IPS DF 6.9 (cell line): ENCODE measurements at regions not wholly inside any gene's neighbourhood (a gene's known extent, or its start where the extent isn't known, plus 50 kb on each side); places are given as distances from the start of the nearest gene placed in this dataset.
"Not testable (repeated sequence)": the region's sequence is repeated elsewhere in the genome, so short reads cannot be mapped to it uniquely, and the experiment has no call there.

ENCODE experiments used
- DNase-seq: peaks from one replicate; pipeline ENCODE4 v3.0.0-alpha.2; 2013; ENCODE audit warnings: low read depth, low spot score
- H3K27ac ChIP-seq: one replicate; pipeline ENCODE4 v1.5.1; 2013; ENCODE audit warnings: low read length, control low read depth
- H3K27me3 ChIP-seq: 2 replicates; pipeline ENCODE4 v1.6.1; 2013; ENCODE audit warnings: mild to moderate bottlenecking, low read length; ENCODE audit not compliant: control insufficient read depth, insufficient read depth
- H3K36me3 ChIP-seq: 2 replicates; pipeline ENCODE4 v1.6.1; 2013; ENCODE audit warnings: low read length; ENCODE audit not compliant: control insufficient read depth, insufficient read depth
- H3K4me1 ChIP-seq: 2 replicates; pipeline ENCODE4 v1.6.1; 2013; ENCODE audit warnings: low read length; ENCODE audit not compliant: control insufficient read depth, insufficient read depth
- H3K4me3 ChIP-seq: 2 replicates; pipeline ENCODE4 v1.5.1; 2013; ENCODE audit warnings: mild to moderate bottlenecking, low read length
- H3K9me3 ChIP-seq: 2 replicates; pipeline ENCODE4 v1.6.1; 2013; ENCODE audit warnings: low read length, inconsistent platforms; ENCODE audit not compliant: control insufficient read depth, insufficient read depth
- WGBS: extraction: QIAGEN DNeasy Blood & Tissue Kit; methylation state at CpG from one replicate; pipeline ENCODE4 v1.1.7; 2013; ENCODE audit warnings: mixed read lengths, missing lambda C conversion rate; ENCODE audit not compliant: insufficient read length, insufficient coverage; 5-methylcytosine and 5-hydroxymethylcytosine counted together

DNA sequence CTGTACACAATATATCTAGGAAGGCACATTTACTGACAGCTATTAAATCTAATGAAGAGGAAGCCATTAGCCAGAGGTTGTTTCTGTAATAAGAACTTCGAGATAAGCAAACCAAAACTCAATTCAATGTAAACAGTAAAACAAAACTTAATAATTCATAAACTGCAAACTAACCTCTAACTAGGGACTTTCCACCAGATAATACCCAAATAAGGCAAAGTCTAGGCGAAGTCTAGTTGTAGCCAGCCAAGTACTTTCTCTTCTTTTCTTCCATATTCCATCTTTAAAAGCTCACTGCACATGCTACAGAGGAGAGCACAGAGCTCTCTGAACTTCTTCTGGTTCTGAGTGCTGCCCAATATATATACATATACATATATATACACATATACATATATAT, 229.9 kb upstream of the ANO5 start:
- no peak for DNase-seq
- no peak overlapping the region for H3K4me3 ChIP-seq
- H3K4me1 ChIP-seq = no peaks in the 10 kb centered on the region
- H3K27me3 ChIP-seq = no peaks in the 10 kb centered on the region
- H3K36me3 ChIP-seq = no peaks in the 10 kb centered on the region
- no peak overlapping the region for H3K27ac ChIP-seq
- no CpG with 5 or more reads among the region's 2 CpGs for WGBS
- H3K9me3 ChIP-seq = no peaks in the 10 kb centered on the region

DNA sequence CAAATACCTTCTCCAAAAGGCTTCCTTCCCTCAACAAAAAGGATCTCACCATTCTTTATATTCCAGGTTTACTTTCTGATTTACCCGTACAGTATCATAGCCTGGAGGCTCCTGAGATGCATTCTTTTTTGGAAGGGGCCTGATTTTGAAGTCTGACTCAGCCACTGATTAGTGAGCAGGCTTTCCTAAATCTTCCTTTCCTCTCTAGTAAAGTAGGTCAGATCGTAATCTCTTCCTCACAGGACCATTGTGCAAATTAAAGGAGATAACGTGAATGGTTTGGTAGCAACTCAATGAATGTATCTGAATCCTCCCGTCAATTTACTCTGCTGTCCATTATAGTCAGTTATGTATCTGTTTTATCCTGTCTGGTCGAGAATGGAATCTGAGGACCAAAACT, 227.7 kb upstream of the ANO5 start:
- no peak overlapping the region for H3K4me3 ChIP-seq
- no peak for DNase-seq
- H3K9me3 ChIP-seq = no peaks in the 10 kb centered on the region
- no peaks in the 10 kb centered on the region for H3K4me1 ChIP-seq
- WGBS = no CpG with 5 or more reads among the region's 5 CpGs
- no peak overlapping the region for H3K27ac ChIP-seq
- H3K36me3 ChIP-seq = no peaks in the 10 kb centered on the region
- H3K27me3 ChIP-seq = no peaks in the 10 kb centered on the region

DNA sequence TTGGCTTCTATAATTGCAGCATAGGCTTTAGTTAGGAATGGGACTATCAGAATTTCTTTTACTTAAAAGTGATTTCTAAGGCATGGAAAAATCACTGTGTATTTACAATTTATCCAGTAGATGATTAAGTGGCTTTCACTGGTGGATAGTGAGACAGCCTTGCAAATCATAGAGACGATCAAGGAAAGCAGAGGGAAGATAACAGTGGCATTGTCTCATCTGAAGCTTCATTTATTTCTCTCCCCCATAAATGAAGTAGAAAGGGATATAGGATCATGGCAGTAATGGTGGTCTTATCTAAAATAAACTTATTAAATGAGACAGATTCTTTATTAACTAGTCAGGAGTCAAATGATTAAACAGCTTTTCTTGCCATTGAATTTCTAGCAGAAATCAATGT, 224.2 kb upstream of the ANO5 start:
- H3K27ac ChIP-seq = no peak overlapping the region
- no peak overlapping the region for H3K4me3 ChIP-seq
- WGBS = no CpG with 5 or more reads among the region's 1 CpG
- H3K4me1 ChIP-seq = no peaks in the 10 kb centered on the region
- no peaks in the 10 kb centered on the region for H3K27me3 ChIP-seq
- no peaks in the 10 kb centered on the region for H3K36me3 ChIP-seq
- no peak for DNase-seq
- H3K9me3 ChIP-seq = no peaks in the 10 kb centered on the region

DNA sequence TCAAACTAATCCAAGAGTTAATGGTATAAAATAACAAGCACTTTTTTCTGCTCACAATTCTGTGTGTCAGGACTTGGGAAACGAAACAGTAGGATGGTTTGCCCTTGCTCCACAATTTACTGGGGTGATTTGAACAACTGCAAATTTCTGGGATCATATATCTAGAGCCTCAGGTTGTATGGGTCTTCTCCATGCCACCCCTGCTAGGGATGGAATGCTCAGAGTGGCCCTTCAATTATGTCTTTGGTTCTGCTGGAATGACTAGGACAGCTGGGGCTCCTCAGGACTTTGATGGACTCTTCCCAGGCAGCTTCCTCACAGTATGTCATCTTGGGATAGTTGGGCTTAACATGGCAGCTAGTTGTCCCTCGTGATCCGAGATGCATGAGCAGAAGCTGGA, 223.0 kb upstream of the ANO5 start:
- no CpG with 5 or more reads among the region's 3 CpGs for WGBS
- Histone ChIP-seq H3K27ac (no peak overlapping the region), H3K27me3 (no peaks in the 10 kb centered on the region), H3K4me3 (no peak overlapping the region), H3K4me1 (no peaks in the 10 kb centered on the region), H3K9me3 (no peaks in the 10 kb centered on the region), H3K36me3 (no peaks in the 10 kb centered on the region)
- no peak for DNase-seq

DNA sequence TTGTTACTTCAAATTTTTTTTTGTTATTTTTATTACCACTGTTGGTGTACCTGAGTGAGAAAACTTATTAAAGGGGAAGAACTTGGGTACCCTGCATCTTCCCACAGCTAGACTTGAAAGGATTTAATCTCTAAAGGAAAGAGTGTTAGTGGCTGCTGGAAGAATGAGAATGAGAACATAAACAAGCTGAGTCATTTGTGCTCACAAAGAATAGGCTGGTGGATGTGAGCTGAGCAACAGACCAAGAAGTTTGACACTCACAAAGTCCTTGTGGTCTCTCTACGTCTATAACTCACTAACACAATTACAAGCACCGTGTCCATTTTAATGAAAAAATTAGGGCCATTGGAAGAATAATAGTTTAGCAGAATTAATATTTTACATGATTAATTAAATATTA, 217.6 kb upstream of the ANO5 start:
- Histone ChIP-seq H3K27ac (no peak overlapping the region), H3K4me1 (no peaks in the 10 kb centered on the region; the same call in 1 of the 2 replicates), H3K27me3 (no peaks in the 10 kb centered on the region), H3K9me3 (no peaks in the 10 kb centered on the region), H3K36me3 (no peaks in the 10 kb centered on the region), H3K4me3 (no peak overlapping the region)
- no CpG with 5 or more reads among the region's 2 CpGs for WGBS
- DNase-seq = no peak

DNA sequence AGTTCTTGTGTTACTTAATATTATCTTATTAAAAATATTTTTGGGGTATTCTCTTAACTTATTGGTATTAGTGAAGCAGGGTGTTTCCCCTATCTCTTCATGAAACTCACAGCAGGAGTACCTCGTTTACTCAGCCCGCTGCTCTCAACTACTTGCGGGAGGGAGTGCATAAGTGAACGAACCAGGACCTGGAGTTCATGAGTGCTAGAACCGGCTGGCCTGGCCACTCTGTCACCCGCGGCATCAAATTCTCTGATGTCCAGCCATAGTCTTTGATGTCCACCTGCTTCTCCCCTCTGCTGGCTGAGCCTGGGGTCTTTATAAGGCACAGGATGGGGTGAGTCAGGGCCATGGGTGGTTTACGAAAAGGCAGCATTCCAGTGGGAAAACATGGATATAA, 216.7 kb upstream of the ANO5 start:
- Histone ChIP-seq H3K27me3 (no peaks in the 10 kb centered on the region), H3K4me1 (no peaks in the 10 kb centered on the region; the same call in 1 of the 2 replicates), H3K4me3 (no peak overlapping the region), H3K27ac (no peak overlapping the region), H3K9me3 (no peaks in the 10 kb centered on the region), H3K36me3 (no peaks in the 10 kb centered on the region)
- DNase-seq = no peak
- no CpG with 5 or more reads among the region's 8 CpGs for whole genome bisulfite sequencing

DNA sequence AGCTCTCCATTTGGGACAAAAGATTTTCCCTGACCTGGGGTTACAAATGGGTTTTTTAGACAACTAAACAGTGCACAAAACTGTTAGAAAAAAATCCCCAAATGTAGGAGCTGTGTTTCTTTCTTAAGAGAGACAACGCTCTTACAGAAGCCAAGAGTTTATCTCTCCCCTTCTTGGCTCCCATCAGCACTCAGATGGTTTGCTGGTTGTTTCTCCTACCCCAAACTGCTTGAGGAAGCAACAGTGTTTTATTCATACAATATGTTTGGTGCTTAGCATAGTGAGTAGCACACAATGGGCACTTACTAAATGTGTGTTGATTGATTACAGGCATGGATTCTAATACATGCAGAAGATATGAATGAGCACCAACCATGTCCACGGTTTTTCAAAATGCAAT, 209.5 kb upstream of the ANO5 start:
- WGBS = no CpG with 5 or more reads among the region's 2 CpGs
- Histone ChIP-seq H3K4me1 (no peaks in the 10 kb centered on the region), H3K36me3 (no peaks in the 10 kb centered on the region), H3K27ac (no peak overlapping the region), H3K4me3 (no peak overlapping the region), H3K9me3 (no peaks in the 10 kb centered on the region), H3K27me3 (no peaks in the 10 kb centered on the region)
- DNase-seq = no peak

DNA sequence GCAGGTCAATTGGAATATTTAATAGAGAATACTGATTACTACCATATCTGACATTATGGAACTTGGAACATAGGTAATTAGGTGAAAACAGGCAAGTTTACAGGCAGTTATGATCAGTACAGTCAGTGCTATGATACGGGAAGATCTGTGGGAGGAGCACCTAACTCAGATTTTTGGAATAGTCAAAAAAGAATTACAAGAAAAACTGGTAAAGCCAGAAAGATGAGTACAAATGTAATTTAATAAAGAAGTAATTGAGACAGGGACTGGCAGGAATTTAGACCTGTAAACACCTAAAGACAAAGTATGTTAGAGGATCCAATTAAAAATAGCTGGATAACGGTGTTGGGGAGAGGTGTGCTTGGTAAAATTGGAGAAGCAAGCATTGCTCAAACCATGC, 206.5 kb upstream of the ANO5 start:
- Histone ChIP-seq H3K27me3 (no peaks in the 10 kb centered on the region), H3K4me3 (no peak overlapping the region), H3K9me3 (no peaks in the 10 kb centered on the region), H3K27ac (no peak overlapping the region), H3K4me1 (no peaks in the 10 kb centered on the region), H3K36me3 (no peaks in the 10 kb centered on the region)
- DNase-seq = no peak
- WGBS = no CpG with 5 or more reads among the region's 2 CpGs

DNA sequence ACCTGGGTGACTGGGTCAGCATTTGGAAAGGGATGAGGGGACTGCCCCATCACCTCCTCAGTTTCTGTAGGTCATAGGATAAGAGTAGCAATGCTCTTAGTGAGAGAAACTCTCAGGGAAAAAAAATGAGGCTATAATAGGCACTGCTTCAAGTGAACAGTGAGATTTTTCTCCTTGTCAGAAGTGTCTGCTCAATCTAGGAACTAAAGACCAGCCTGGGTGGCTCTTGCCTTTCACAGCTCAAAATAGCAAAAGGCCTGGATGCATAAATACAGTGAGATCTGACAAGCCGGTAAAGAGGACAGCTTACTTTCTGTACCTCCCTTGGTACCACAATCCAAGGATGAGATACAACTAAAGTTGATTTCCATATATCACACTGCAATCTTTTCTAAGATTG, 205.6 kb upstream of the ANO5 start:
- Histone ChIP-seq H3K27me3 (no peaks in the 10 kb centered on the region), H3K4me1 (no peaks in the 10 kb centered on the region), H3K27ac (no peak overlapping the region), H3K9me3 (no peaks in the 10 kb centered on the region), H3K36me3 (no peaks in the 10 kb centered on the region), H3K4me3 (no peak overlapping the region)
- WGBS = no CpG with 5 or more reads among the region's 1 CpG
- no peak for DNase-seq

DNA sequence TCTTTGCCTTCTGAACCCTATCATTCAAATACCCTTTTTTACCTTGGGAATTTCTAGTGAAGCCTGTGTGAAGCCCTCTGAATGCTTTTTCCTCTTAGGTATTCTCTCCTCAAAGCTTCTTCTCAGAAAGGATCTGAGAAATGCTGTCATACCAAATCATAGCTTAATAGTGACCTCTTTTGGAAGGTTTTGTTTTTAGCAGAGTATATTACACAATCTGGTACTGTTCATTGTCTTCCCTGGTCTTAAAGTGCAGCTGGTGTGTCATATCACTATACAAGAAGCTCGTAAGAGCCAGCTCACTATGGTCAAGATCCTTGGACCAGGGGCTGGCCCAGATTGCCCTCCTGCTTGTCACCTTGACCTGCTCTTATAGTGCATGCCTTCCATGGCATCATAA, 204.4 kb upstream of the ANO5 start:
- no peaks in the 10 kb centered on the region for H3K9me3 ChIP-seq
- DNase-seq = no peak
- no peaks in the 10 kb centered on the region for H3K4me1 ChIP-seq
- no peak overlapping the region for H3K4me3 ChIP-seq
- H3K27ac ChIP-seq = no peak overlapping the region
- no peaks in the 10 kb centered on the region for H3K27me3 ChIP-seq
- no CpG with 5 or more reads among the region's 1 CpG for WGBS
- H3K36me3 ChIP-seq = no peaks in the 10 kb centered on the region

DNA sequence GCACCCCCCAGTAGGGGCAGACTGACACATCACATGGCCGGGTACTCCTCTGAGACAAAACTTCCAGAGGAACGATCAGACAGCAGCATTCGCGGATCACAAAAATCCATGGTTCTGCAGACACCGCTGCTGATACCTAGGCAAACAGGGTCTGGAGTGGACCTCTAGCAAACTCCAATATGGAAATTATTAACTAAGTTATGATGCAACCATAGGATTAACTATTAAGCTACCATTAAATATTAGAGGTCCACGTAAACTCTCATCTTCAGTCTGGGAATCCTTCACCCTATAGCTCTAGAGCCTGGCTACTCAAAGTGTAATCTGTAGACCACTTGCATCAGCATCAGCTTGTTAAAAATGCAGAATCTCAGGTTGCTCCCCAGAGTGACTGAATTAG, 191.1 kb upstream of the ANO5 start:
- H3K36me3 ChIP-seq, DNase-seq, H3K27ac ChIP-seq, H3K4me1 ChIP-seq, H3K9me3 ChIP-seq, H3K4me3 ChIP-seq, H3K27me3 ChIP-seq: not testable (repeated sequence)
- WGBS = no CpG with 5 or more reads among the region's 6 CpGs
